ENCODE measurements at regions not wholly inside any gene's neighbourhood (a gene's known extent, or its start where the extent isn't known, plus 50 kb on each side); places are given as distances from the start of the nearest gene placed in this dataset.

DNA sequence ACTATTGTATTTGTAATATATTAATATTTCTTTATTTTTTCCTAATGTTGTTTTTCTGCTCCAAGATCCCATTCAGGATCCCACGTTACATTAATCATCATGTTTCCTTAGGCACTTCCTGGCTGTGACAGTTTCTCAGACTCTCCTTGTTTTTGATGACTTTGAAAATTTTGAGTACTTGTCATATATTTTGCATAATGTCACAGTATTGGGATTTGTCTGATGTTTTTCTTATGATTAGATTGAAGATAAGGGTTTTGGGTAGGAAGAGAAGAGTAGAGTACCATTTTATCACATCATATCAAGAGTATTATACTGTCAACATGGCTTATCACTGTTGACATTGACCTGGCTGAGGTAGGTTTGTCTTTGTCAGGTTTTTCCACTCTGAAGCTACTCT is 146.3 kb upstream of the TPK1 start (continued):
- TF ChIP-seq, protein P1, sequence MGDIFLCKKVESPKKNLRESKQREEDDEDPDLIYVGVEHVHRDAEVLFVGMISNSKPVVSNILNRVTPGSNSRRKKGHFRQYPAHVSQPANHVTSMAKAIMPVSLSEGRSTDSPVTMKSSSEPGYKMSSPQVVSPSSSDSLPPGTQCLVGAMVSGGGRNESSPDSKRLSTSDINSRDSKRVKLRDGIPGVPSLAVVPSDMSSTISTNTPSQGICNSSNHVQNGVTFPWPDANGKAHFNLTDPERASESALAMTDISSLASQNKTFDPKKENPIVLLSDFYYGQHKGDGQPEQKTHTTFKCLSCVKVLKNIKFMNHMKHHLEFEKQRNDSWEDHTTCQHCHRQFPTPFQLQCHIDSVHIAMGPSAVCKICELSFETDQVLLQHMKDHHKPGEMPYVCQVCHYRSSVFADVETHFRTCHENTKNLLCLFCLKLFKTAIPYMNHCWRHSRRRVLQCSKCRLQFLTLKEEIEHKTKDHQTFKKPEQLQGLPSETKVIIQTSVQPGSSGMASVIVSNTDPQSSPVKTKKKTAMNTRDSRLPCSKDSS (IDR thresholded peaks at IDR 0.05; ENCODE audit: low read depth, partially characterized antibody): no peak
- TF ChIP-seq HDAC1 (IDR thresholded peaks at IDR 0.05): no peak
- no peak for TF ChIP-seq SLC30A9 (CRISPR knock-in tag; IDR thresholded peaks at IDR 0.05)
- TF ChIP-seq DDX20 (tag; IDR thresholded peaks at IDR 0.05; ENCODE audit: low read depth): no peak
- TF ChIP-seq, protein P2, sequence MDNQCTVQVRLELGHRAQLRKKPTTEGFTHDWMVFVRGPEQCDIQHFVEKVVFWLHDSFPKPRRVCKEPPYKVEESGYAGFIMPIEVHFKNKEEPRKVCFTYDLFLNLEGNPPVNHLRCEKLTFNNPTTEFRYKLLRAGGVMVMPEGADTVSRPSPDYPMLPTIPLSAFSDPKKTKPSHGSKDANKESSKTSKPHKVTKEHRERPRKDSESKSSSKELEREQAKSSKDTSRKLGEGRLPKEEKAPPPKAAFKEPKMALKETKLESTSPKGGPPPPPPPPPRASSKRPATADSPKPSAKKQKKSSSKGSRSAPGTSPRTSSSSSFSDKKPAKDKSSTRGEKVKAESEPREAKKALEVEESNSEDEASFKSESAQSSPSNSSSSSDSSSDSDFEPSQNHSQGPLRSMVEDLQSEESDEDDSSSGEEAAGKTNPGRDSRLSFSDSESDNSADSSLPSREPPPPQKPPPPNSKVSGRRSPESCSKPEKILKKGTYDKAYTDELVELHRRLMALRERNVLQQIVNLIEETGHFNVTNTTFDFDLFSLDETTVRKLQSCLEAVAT (IDR thresholded peaks at IDR 0.05): no peak
- no peak for TF ChIP-seq NR2C2 (CRISPR knock-in tag; IDR thresholded peaks at IDR 0.05)
- TF ChIP-seq NR2C2 (tag; IDR thresholded peaks at IDR 0.05): no peak
- TF ChIP-seq, protein P3, sequence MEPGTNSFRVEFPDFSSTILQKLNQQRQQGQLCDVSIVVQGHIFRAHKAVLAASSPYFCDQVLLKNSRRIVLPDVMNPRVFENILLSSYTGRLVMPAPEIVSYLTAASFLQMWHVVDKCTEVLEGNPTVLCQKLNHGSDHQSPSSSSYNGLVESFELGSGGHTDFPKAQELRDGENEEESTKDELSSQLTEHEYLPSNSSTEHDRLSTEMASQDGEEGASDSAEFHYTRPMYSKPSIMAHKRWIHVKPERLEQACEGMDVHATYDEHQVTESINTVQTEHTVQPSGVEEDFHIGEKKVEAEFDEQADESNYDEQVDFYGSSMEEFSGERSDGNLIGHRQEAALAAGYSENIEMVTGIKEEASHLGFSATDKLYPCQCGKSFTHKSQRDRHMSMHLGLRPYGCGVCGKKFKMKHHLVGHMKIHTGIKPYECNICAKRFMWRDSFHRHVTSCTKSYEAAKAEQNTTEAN (CRISPR knock-in tag; IDR thresholded peaks at IDR 0.05): no peak
- no peak for TF ChIP-seq ZEB2 (IDR thresholded peaks at IDR 0.05)
- TF ChIP-seq, protein P4, sequence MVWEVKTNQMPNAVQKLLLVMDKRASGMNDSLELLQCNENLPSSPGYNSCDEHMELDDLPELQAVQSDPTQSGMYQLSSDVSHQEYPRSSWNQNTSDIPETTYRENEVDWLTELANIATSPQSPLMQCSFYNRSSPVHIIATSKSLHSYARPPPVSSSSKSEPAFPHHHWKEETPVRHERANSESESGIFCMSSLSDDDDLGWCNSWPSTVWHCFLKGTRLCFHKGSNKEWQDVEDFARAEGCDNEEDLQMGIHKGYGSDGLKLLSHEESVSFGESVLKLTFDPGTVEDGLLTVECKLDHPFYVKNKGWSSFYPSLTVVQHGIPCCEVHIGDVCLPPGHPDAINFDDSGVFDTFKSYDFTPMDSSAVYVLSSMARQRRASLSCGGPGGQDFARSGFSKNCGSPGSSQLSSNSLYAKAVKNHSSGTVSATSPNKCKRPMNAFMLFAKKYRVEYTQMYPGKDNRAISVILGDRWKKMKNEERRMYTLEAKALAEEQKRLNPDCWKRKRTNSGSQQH (CRISPR knock-in tag; IDR thresholded peaks at IDR 0.05): no peak
- no peak for TF ChIP-seq JUND (IDR thresholded peaks at IDR 0.05; ENCODE audit: borderline replicate concordance, low read depth, low read length)
- no peak for TF ChIP-seq JUND (tag; IDR thresholded peaks at IDR 0.05; ENCODE audit: borderline replicate concordance, low read depth, low read length)
- TF ChIP-seq, protein P5, sequence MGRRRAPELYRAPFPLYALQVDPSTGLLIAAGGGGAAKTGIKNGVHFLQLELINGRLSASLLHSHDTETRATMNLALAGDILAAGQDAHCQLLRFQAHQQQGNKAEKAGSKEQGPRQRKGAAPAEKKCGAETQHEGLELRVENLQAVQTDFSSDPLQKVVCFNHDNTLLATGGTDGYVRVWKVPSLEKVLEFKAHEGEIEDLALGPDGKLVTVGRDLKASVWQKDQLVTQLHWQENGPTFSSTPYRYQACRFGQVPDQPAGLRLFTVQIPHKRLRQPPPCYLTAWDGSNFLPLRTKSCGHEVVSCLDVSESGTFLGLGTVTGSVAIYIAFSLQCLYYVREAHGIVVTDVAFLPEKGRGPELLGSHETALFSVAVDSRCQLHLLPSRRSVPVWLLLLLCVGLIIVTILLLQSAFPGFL (CRISPR knock-in tag; IDR thresholded peaks at IDR 0.05): no peak
- TF ChIP-seq, protein P6, sequence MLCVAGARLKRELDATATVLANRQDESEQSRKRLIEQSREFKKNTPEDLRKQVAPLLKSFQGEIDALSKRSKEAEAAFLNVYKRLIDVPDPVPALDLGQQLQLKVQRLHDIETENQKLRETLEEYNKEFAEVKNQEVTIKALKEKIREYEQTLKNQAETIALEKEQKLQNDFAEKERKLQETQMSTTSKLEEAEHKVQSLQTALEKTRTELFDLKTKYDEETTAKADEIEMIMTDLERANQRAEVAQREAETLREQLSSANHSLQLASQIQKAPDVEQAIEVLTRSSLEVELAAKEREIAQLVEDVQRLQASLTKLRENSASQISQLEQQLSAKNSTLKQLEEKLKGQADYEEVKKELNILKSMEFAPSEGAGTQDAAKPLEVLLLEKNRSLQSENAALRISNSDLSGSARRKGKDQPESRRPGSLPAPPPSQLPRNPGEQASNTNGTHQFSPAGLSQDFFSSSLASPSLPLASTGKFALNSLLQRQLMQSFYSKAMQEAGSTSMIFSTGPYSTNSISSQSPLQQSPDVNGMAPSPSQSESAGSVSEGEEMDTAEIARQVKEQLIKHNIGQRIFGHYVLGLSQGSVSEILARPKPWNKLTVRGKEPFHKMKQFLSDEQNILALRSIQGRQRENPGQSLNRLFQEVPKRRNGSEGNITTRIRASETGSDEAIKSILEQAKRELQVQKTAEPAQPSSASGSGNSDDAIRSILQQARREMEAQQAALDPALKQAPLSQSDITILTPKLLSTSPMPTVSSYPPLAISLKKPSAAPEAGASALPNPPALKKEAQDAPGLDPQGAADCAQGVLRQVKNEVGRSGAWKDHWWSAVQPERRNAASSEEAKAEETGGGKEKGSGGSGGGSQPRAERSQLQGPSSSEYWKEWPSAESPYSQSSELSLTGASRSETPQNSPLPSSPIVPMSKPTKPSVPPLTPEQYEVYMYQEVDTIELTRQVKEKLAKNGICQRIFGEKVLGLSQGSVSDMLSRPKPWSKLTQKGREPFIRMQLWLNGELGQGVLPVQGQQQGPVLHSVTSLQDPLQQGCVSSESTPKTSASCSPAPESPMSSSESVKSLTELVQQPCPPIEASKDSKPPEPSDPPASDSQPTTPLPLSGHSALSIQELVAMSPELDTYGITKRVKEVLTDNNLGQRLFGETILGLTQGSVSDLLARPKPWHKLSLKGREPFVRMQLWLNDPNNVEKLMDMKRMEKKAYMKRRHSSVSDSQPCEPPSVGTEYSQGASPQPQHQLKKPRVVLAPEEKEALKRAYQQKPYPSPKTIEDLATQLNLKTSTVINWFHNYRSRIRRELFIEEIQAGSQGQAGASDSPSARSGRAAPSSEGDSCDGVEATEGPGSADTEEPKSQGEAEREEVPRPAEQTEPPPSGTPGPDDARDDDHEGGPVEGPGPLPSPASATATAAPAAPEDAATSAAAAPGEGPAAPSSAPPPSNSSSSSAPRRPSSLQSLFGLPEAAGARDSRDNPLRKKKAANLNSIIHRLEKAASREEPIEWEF (CRISPR knock-in tag; IDR thresholded peaks at IDR 0.05): no peak
- TF ChIP-seq, protein P7, sequence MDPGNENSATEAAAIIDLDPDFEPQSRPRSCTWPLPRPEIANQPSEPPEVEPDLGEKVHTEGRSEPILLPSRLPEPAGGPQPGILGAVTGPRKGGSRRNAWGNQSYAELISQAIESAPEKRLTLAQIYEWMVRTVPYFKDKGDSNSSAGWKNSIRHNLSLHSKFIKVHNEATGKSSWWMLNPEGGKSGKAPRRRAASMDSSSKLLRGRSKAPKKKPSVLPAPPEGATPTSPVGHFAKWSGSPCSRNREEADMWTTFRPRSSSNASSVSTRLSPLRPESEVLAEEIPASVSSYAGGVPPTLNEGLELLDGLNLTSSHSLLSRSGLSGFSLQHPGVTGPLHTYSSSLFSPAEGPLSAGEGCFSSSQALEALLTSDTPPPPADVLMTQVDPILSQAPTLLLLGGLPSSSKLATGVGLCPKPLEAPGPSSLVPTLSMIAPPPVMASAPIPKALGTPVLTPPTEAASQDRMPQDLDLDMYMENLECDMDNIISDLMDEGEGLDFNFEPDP (CRISPR knock-in tag; IDR thresholded peaks at IDR 0.05): no peak

Data from K562 (cell line).